ENCODE measurements at regions not wholly inside any gene's neighbourhood (a gene's known extent, or its start where the extent isn't known, plus 50 kb on each side); places are given as distances from the start of the nearest gene placed in this dataset.

GRCh38 chr13:76397413-76397812 is 488.8 kb downstream of the KCTD12 start:
- no peak for TF ChIP-seq CTCF (conservative IDR thresholded peaks at IDR 0.05)
- no peak overlapping the region for H3K27ac ChIP-seq

- no peak for TF ChIP-seq CTCF (conservative IDR thresholded peaks at IDR 0.05)
Observed at GRCh38 chr13:76389321-76389720, 496.9 kb downstream of the KCTD12 start.

GRCh38 chr13:76387566-76387965 is 498.6 kb downstream of the KCTD12 start:
- TF ChIP-seq CTCF (conservative IDR thresholded peaks at IDR 0.05): no peak
- no peak overlapping the region for H3K27ac ChIP-seq

More at GRCh38 chr13:76389321-76389720, 496.9 kb downstream of the KCTD12 start:
- H3K27ac ChIP-seq: no peak overlapping the region

- TF ChIP-seq CTCF (conservative IDR thresholded peaks at IDR 0.05): no peak
- H3K27ac ChIP-seq: peak overlapping the region; percentile 18; the same call in 1 of the 2 replicates
Observed at GRCh38 chr13:76386321-76386720, 499.9 kb downstream of the KCTD12 start.

GRCh38 chr13:76385586-76385985 is 500.6 kb downstream of the KCTD12 start:
- H3K27ac ChIP-seq: no peak overlapping the region
- no peak for TF ChIP-seq CTCF (conservative IDR thresholded peaks at IDR 0.05)

GRCh38 chr13:76383676-76384461 is 502.3 kb downstream of the KCTD12 start:
- no peak for TF ChIP-seq CTCF (conservative IDR thresholded peaks at IDR 0.05)
- H3K27ac ChIP-seq: no peak overlapping the region; the same call in 1 of the 2 replicates

- no peak for TF ChIP-seq CTCF (conservative IDR thresholded peaks at IDR 0.05)
- no peak overlapping the region for H3K27ac ChIP-seq
Observed at GRCh38 chr13:76380446-76381065, 505.6 kb downstream of the KCTD12 start.

Data from VCaP (cell line).